Breast epithelium (tissue), 4 donors: ENCODE measurements at regions not wholly inside any gene's neighbourhood (a gene's known extent, or its start where the extent isn't known, plus 50 kb on each side); places are given as distances from the start of the nearest gene placed in this dataset.

Source experiments
- DNase-seq, 2 donors: peaks; one replicate each; pipeline ENCODE4 v3.0.0-alpha.2; 2019; ENCODE audit warnings: low spot score in 2 of 2
- H3K27ac ChIP-seq, 2 donors: fragments of 200-600 bp; sonication (generic) in 1 of 2; one replicate each; pipeline ENCODE4 v1.5.1; 2016 to 2019; ENCODE audit warnings: mild to moderate bottlenecking in 1 of 2
- H3K27me3 ChIP-seq, 2 donors: fragments of 200-600 bp; sonication (generic) in 1 of 2; one replicate each; pipeline versions ENCODE4 v1.5.1 to v1.6.0; 2017 to 2019; ENCODE audit warnings: control low read depth in 1 of 2, mild to moderate bottlenecking in 1 of 2
- H3K36me3 ChIP-seq: fragments of 200-600 bp; one replicate; pipeline ENCODE4 v1.5.1; 2019
- H3K4me1 ChIP-seq, 2 donors: fragments of 200-600 bp; sonication (generic); one replicate each; pipeline ENCODE4 v1.5.1; 2016 to 2019; ENCODE audit warnings: control low read depth in 1 of 2
- H3K4me3 ChIP-seq, 3 donors: fragments of 200-600 bp; sonication (generic); 1 replicate in 2 of 3; 2 replicates in 1 of 3; pipeline ENCODE4 v1.5.1; 2016 to 2019; ENCODE audit warnings: mild to moderate bottlenecking in 3 of 3, moderate library complexity in 2 of 3
- H3K9me3 ChIP-seq, 2 donors: fragments of 200-600 bp; sonication (generic) in 1 of 2; one replicate each; pipeline ENCODE4 v1.5.1; 2016 to 2019; ENCODE audit warnings: control low read depth in 1 of 2
- POLR2A ChIP-seq: fragments of 450-650 bp; IDR thresholded peaks from one replicate; pipeline ENCODE4 v1.6.1; 2016; ENCODE audit warnings: antibody characterized with exemption, mild to moderate bottlenecking, moderate library complexity
- POLR2AphosphoS5 ChIP-seq, 3 donors: sonication (generic); formaldehyde crosslinking; IDR thresholded peaks; one replicate each; pipeline ENCODE4 v1.6.1; 2017; ENCODE audit warnings: antibody characterized with exemption in 3 of 3
- intact Hi-C: fragments of 100-400 bp; cut with DNase I; formaldehyde crosslinking; loops from one replicate; pipeline ENCODE4 v1.15.1; 2023; ENCODE audit warnings: low total_unique reads
- TF ChIP-seq, protein P1 (sequence below), 3 donors: fragments of 450-650 bp; IDR thresholded peaks; one replicate each; pipeline ENCODE4 v1.5.1; 2016 to 2017; ENCODE audit warnings: antibody characterized with exemption in 3 of 3, mild to moderate bottlenecking in 3 of 3, moderate library complexity in 3 of 3

DNA sequence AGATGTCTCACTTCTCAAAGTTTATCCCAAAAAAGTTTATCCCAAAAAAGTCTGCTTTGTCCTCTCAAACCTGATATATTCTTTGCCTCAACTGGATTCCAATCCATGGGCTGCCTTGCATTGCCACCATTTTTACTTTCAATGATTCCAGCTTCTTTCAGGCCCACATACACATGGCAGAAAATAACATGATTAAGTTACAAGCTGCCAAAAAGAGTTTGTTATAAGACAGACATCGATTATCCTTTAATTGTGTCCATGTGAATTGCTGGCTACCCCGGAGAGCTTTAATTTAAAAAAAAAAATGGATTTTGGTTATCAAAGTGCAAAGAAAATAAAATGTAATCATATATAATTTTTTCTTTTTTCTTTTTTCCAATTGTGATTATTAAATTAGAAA lies 819.6 kb upstream of the SORCS1 start:
- Histone ChIP-seq H3K36me3 (no peaks in the 10 kb centered on the region), H3K4me3 (no peak overlapping the region), H3K27ac (no peak overlapping the region), H3K9me3 (no peaks in the 10 kb centered on the region), H3K27me3 (no peaks in the 10 kb centered on the region), H3K4me1 (no peaks in the 10 kb centered on the region)
- DNase-seq = no peak
- TF ChIP-seq, protein P1, sequence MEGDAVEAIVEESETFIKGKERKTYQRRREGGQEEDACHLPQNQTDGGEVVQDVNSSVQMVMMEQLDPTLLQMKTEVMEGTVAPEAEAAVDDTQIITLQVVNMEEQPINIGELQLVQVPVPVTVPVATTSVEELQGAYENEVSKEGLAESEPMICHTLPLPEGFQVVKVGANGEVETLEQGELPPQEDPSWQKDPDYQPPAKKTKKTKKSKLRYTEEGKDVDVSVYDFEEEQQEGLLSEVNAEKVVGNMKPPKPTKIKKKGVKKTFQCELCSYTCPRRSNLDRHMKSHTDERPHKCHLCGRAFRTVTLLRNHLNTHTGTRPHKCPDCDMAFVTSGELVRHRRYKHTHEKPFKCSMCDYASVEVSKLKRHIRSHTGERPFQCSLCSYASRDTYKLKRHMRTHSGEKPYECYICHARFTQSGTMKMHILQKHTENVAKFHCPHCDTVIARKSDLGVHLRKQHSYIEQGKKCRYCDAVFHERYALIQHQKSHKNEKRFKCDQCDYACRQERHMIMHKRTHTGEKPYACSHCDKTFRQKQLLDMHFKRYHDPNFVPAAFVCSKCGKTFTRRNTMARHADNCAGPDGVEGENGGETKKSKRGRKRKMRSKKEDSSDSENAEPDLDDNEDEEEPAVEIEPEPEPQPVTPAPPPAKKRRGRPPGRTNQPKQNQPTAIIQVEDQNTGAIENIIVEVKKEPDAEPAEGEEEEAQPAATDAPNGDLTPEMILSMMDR (IDR thresholded peaks at IDR 0.05) = no peak
- no peak for TF ChIP-seq POLR2AphosphoS5 (IDR thresholded peaks at IDR 0.05)
- no peak for TF ChIP-seq POLR2A
- intact Hi-C loops = no loop called here

- TF ChIP-seq, protein P1 (IDR thresholded peaks at IDR 0.05) = no peak
- TF ChIP-seq POLR2AphosphoS5 (IDR thresholded peaks at IDR 0.05) (no peak), POLR2A (no peak)
- Histone ChIP-seq H3K36me3 (no peaks in the 10 kb centered on the region), H3K4me1 (no peaks in the 10 kb centered on the region), H3K27ac (no peak overlapping the region), H3K9me3 (no peaks in the 10 kb centered on the region), H3K4me3 (no peak overlapping the region), H3K27me3 (no peaks in the 10 kb centered on the region)
- DNase-seq = no peak
- intact Hi-C loops = no loop called here
These were observed 813.9 kb upstream of the SORCS1 start for GRCh38 chr10:107978455-107978854.

DNA sequence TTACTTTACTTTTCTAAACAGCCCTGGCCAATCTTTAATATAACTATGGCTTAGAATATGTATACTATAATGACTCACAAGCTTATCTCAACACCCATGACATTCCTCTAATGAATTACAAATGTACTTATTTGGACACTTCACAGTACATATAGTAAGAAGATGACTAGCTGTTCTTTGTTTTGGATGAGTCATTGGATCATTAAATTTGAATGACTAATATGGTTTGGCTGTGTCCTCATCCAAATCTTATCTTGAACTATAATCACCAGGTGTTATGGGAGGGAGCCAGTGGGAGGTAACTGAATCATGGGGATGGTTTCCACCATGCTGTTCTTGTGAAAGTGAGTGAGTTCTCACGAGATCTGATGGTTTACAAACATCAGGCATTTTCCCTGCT lies 807.5 kb upstream of the SORCS1 start:
- Histone ChIP-seq H3K27me3 (no peaks in the 10 kb centered on the region), H3K27ac (no peak overlapping the region), H3K4me3 (no peak overlapping the region), H3K9me3 (no peaks in the 10 kb centered on the region), H3K36me3 (no peaks in the 10 kb centered on the region), H3K4me1 (no peaks in the 10 kb centered on the region)
- TF ChIP-seq, protein P1 (IDR thresholded peaks at IDR 0.05) = no peak
- intact Hi-C loops = no loop called here
- no peak for DNase-seq

- TF ChIP-seq, protein P1 (IDR thresholded peaks at IDR 0.05) = no peak
- TF ChIP-seq POLR2A (no peak), POLR2AphosphoS5 (IDR thresholded peaks at IDR 0.05) (no peak)
- Histone ChIP-seq H3K27ac (no peak overlapping the region), H3K4me1 (no peaks in the 10 kb centered on the region), H3K4me3 (no peak overlapping the region), H3K27me3 (no peaks in the 10 kb centered on the region), H3K9me3 (no peaks in the 10 kb centered on the region), H3K36me3 (no peaks in the 10 kb centered on the region)
- intact Hi-C loops = no loop called here
- DNase-seq = no peak
These were observed 806.9 kb upstream of the SORCS1 start for GRCh38 chr10:107971411-107971810.

DNA sequence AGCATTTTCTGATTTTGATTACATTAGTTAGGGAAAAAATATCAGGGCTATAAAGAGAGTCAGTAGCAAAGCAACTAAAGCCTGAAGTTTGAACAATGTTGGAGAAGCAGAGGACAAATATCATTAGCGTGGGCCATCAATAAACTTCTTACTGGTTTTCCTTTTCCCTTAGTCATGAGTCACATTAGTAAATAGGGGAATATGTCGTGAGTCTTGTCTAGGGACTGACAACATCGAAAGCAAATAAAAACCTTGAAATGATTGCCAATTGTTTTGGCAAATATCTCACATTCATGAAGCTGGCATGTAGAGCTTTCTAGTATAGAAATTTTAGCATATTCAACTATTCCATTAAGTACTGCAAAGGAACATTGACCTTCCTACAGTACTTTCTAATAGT lies 806.0 kb upstream of the SORCS1 start:
- no peaks in the 10 kb centered on the region for H3K36me3 ChIP-seq
- no peak for DNase-seq
- intact Hi-C loops = no loop called here
- H3K4me1 ChIP-seq = no peaks in the 10 kb centered on the region
- no peaks in the 10 kb centered on the region for H3K27me3 ChIP-seq
- TF ChIP-seq POLR2AphosphoS5 (IDR thresholded peaks at IDR 0.05) (no peak), POLR2A (no peak)
- TF ChIP-seq, protein P1 (IDR thresholded peaks at IDR 0.05) = no peak
- no peak overlapping the region for H3K4me3 ChIP-seq
- no peak overlapping the region for H3K27ac ChIP-seq
- H3K9me3 ChIP-seq = no peaks in the 10 kb centered on the region
